GM12878 (cell line): ENCODE measurements at regions not wholly inside any gene's neighbourhood (a gene's known extent, or its start where the extent isn't known, plus 50 kb on each side); places are given as distances from the start of the nearest gene placed in this dataset.

Source experiments
- ATAC-seq: fragments of 200-7000 bp; cut with Tn5 transposase; 3 replicates; pipeline ENCODE4 v1.9.1; 2020; ENCODE audit warnings: mild to moderate bottlenecking, moderate library complexity
- BruUV-seq: library from RNA; stranded (reverse); fragments of 400-500 nt; replicated peaks from 2 replicates; lab custom pipeline; 2021; lab: Mats Ljungman, UMichigan
- CTCF ChIA-PET: fragments of 300-600 bp; sonication (Branson Sonifier 250); formaldehyde crosslinking; extraction: SDS; loops from one replicate; lab custom pipeline; 2021; ENCODE audit warnings: inconsistent platforms; lab: Yijun Ruan, JAX
- POLR2A ChIA-PET: fragments of 350-600 bp; formaldehyde crosslinking; extraction: SDS; loops from one replicate; lab custom pipeline; 2021; ENCODE audit warnings: inconsistent platforms; lab: Charles Lee
- RAD21 ChIA-PET: fragments of 300-600 bp; sonication (Branson Sonifier 250); formaldehyde crosslinking; loops from one replicate; lab custom pipeline; 2023; ENCODE audit warnings: antibody characterized with exemption; ENCODE audit not compliant: unreplicated experiment; lab: Charles Lee
- SMC1A ChIA-PET: fragments of 300-600 bp; sonication (Branson Sonifier 250); formaldehyde crosslinking; loops from one replicate; lab custom pipeline; 2023; ENCODE audit not compliant: unreplicated experiment, uncharacterized antibody; lab: Charles Lee
- DNase-seq: peaks from one replicate; pipeline ENCODE4 v3.0.0-alpha.2; 2011; ENCODE audit warnings: low read depth, low spot score
- FAIRE-seq: peaks from 3 replicates; lab custom pipeline; 2011; peaks lifted over from hg19 to GRCh38; lab: Jason Lieb, UNC
- H2AFZ ChIP-seq: 2 replicates; pipeline ENCODE4 v1.6.0; 2011; ENCODE audit warnings: low read depth, low read length, control low read depth; ENCODE audit not compliant: control insufficient read depth
- H3K27ac ChIP-seq: 2 replicates; pipeline ENCODE4 v1.5.1; 2011; ENCODE audit warnings: control low read depth; ENCODE audit not compliant: control insufficient read depth, insufficient read depth
- H3K27me3 ChIP-seq, 2 experiments: replicated peaks in 1 of 2; 2 replicates each; pipeline versions ENCODE4 v1.6.0 to v1.6.1; 2011; ENCODE audit warnings: low read length in 1 of 2; ENCODE audit not compliant: control insufficient read depth in 2 of 2, insufficient read depth in 2 of 2
- H3K36me3 ChIP-seq, 2 experiments: 2 replicates each; pipeline ENCODE4 v1.5.1; 2011; ENCODE audit warnings: low read length in 1 of 2; ENCODE audit not compliant: control insufficient read depth in 2 of 2, insufficient read depth in 2 of 2
- H3K4me1 ChIP-seq: 2 replicates; pipeline ENCODE4 v1.6.1; 2011; ENCODE audit warnings: mild to moderate bottlenecking, low read length, moderate library complexity, mixed read lengths; ENCODE audit not compliant: control insufficient read depth, insufficient read depth
- H3K4me2 ChIP-seq: 2 replicates; pipeline ENCODE4 v1.6.0; 2011; ENCODE audit warnings: control low read depth; ENCODE audit not compliant: control insufficient read depth, insufficient read depth
- H3K4me3 ChIP-seq: fragments of 200-600 bp; sonication (generic); 2 replicates; pipeline ENCODE4 v1.5.1; 2016
- H3K79me2 ChIP-seq: 2 replicates; pipeline ENCODE4 v1.6.0; 2011; ENCODE audit warnings: low read length; ENCODE audit not compliant: control insufficient read depth, insufficient read depth
- H3K9ac ChIP-seq: 2 replicates; pipeline ENCODE4 v1.8.0; 2011; ENCODE audit warnings: low read length, control low read depth, mixed read lengths; ENCODE audit not compliant: control insufficient read depth, insufficient read depth
- H3K9me3 ChIP-seq: replicated peaks from 3 replicates; pipeline ENCODE4 v1.5.1; 2011; ENCODE audit warnings: mild to moderate bottlenecking, low read length; ENCODE audit not compliant: control insufficient read depth, insufficient read depth
- H4K20me1 ChIP-seq: 2 replicates; pipeline ENCODE4 v1.6.0; 2011; ENCODE audit not compliant: control insufficient read depth, insufficient read depth
- ASH2L ChIP-seq: fragments of 300-600, 200-600 bp; sonication (generic); IDR thresholded peaks from 2 replicates; pipeline ENCODE4 v1.6.1; 2017; ENCODE audit warnings: low read depth, mild to moderate bottlenecking, borderline replicate concordance
- GATAD2B ChIP-seq: fragments of 450-650 bp; conservative IDR thresholded peaks from 2 replicates; pipeline ENCODE4 v1.6.1; 2017; ENCODE audit warnings: low read depth, mild to moderate bottlenecking, moderate library complexity
- HDAC6 ChIP-seq: fragments of 200-600 bp; sonication (generic); IDR thresholded peaks from one replicate; pipeline ENCODE4 v1.8.0; 2017; ENCODE audit warnings: antibody characterized with exemption; ENCODE audit not compliant: unreplicated experiment
- KLF5 ChIP-seq: fragments of 450-650 bp; IDR thresholded peaks from 2 replicates; pipeline ENCODE4 v1.6.1; 2014; ENCODE audit warnings: mild to moderate bottlenecking; ENCODE audit not compliant: partially characterized antibody
- MYC ChIP-seq: IDR thresholded peaks from 2 replicates; pipeline ENCODE4 v1.6.1; 2011; ENCODE audit warnings: mild to moderate bottlenecking, low read length, moderate library complexity, inconsistent platforms; ENCODE audit not compliant: insufficient read depth, insufficient replicate concordance, insufficient read length, severe bottlenecking
- NBN ChIP-seq: fragments of 450-650 bp; IDR thresholded peaks from 2 replicates; pipeline ENCODE4 v1.6.1; 2016
- RUNX3 ChIP-seq: IDR thresholded peaks from 2 replicates; pipeline ENCODE4 v1.6.1; 2012; ENCODE audit warnings: low read length, inconsistent platforms
- SMARCA5 ChIP-seq: fragments of 450-650 bp; IDR thresholded peaks from 2 replicates; pipeline ENCODE4 v1.6.1; 2017; ENCODE audit warnings: mild to moderate bottlenecking
- SUPT20H ChIP-seq: IDR thresholded peaks from 2 replicates; pipeline ENCODE4 v1.6.1; 2011; ENCODE audit warnings: low read depth, mild to moderate bottlenecking, low read length, moderate library complexity, borderline replicate concordance; ENCODE audit not compliant: control insufficient read depth
- TARDBP ChIP-seq: IDR thresholded peaks from 2 replicates; pipeline ENCODE4 v1.6.1; 2016; ENCODE audit warnings: borderline replicate concordance
- TCF3 ChIP-seq: IDR thresholded peaks from 2 replicates; pipeline ENCODE4 v1.6.1; 2012; ENCODE audit warnings: low read depth, mild to moderate bottlenecking, low read length, borderline replicate concordance; ENCODE audit not compliant: insufficient read depth
- WGBS: methylation state at CpG from one replicate; pipeline ENCODE4 v1.1.6; 2016; ENCODE audit warnings: low lambda C conversion rate; ENCODE audit not compliant: insufficient replicate concordance, insufficient coverage; ENCODE audit errors: missing lambda C conversion rate; 5-methylcytosine and 5-hydroxymethylcytosine counted together
- in situ Hi-C: fragments of 300-500 bp; cut with MboI; formaldehyde crosslinking; loops from 9 replicates; pipeline ENCODE4 v1.14.3; 2018; ENCODE audit warnings: mixed read lengths
- intact Hi-C: fragments of 100-400 bp; cut with micrococcal nuclease; formaldehyde crosslinking; loops from one replicate; pipeline ENCODE4 v1.14.2; 2022; ENCODE audit not compliant: unreplicated experiment
- TF ChIP-seq, protein P1 (sequence below): IDR thresholded peaks from 2 replicates; pipeline ENCODE4 v1.6.1; 2011; ENCODE audit warnings: low read depth, low read length, improper control_type of control experiment, borderline replicate concordance
- TF ChIP-seq, protein P2 (sequence below): fragments of 150-350 bp; IDR thresholded peaks from 2 replicates; pipeline ENCODE4 v1.6.1; 2014; ENCODE audit warnings: mild to moderate bottlenecking, low read depth, low read length

DNA sequence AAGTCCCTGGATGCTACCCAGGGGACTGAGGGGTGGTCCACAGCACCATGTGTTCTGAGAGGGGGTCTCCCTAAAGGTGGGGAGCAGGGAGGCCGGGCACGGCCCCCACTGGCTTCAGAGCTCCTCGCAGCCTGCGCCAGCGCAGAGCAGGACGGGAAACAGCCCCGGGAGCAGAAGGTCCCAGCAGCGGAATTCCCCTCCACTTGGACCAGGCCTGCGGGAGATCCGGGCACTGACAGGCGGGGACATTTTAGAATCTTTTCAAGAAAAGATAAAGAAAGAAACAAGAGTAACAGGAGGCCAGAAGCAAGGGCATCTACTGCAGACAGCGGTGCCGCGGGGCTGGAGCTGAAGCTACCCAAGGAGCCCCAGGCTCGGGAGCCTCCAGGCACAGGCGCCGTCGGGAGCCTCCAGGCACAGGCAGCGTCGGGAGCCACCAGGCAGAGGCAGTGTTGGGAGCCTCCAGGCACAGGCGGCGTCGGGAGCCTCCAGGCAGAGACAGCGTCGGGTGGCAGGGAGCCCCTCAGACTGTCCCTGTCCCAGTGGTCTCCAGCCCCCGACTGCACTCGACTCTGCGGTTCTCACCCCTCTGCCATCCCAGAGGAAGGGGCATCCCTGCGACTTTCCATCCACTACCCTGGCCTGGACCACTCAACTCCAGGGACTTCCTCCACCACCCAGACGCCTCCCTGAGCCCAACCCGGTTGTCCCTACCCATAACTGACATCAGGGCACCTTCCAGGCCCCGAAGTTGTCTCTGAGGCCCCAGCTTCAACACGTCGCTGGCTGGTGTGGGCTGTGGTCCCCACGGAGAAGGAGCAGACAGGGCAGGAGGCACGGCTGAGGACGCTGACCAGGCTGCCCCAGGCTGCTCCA lies 211.1 kb downstream of the BRD1 start:
- DNase-seq: no peak
- H4K20me1 ChIP-seq: no peaks in the 10 kb centered on the region
- no peaks in the 10 kb centered on the region; a peak in 1 of 4 replicates for H3K36me3 ChIP-seq
- H3K9ac ChIP-seq: no peak overlapping the region
- H2AFZ ChIP-seq: no peak overlapping the region
- RAD21 ChIA-PET: no interaction called here
- H3K4me3 ChIP-seq: no peak overlapping the region
- no peak for ATAC-seq
- H3K27ac ChIP-seq: no peak overlapping the region
- POLR2A ChIA-PET: no interaction called here
- H3K4me1 ChIP-seq: no peaks in the 10 kb centered on the region
- FAIRE-seq: no peak
- intact Hi-C loops: no loop called here
- CTCF ChIA-PET: no interaction called here
- TF ChIP-seq KLF5 (no peak), HDAC6 (no peak), MYC (no peak), ASH2L (no peak), NBN (no peak), SMARCA5 (no peak), TARDBP (no peak), GATAD2B (no peak), SUPT20H (no peak), TCF3 (no peak), RUNX3 (no peak)
- TF ChIP-seq, protein P1, sequence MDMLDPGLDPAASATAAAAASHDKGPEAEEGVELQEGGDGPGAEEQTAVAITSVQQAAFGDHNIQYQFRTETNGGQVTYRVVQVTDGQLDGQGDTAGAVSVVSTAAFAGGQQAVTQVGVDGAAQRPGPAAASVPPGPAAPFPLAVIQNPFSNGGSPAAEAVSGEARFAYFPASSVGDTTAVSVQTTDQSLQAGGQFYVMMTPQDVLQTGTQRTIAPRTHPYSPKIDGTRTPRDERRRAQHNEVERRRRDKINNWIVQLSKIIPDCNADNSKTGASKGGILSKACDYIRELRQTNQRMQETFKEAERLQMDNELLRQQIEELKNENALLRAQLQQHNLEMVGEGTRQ: no peak
- TF ChIP-seq, protein P2, sequence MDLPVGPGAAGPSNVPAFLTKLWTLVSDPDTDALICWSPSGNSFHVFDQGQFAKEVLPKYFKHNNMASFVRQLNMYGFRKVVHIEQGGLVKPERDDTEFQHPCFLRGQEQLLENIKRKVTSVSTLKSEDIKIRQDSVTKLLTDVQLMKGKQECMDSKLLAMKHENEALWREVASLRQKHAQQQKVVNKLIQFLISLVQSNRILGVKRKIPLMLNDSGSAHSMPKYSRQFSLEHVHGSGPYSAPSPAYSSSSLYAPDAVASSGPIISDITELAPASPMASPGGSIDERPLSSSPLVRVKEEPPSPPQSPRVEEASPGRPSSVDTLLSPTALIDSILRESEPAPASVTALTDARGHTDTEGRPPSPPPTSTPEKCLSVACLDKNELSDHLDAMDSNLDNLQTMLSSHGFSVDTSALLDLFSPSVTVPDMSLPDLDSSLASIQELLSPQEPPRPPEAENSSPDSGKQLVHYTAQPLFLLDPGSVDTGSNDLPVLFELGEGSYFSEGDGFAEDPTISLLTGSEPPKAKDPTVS: no peak
- TF ChIP-seq, all 136 proteins: peak for 0
- Histone ChIP-seq H3K27me3 (no peaks in the 10 kb centered on the region), H3K79me2 (no peaks in the 10 kb centered on the region), H3K4me2 (no peak overlapping the region), H3K9me3 (no peaks in the 10 kb centered on the region; the same call in 2 of the 3 replicates)
- SMC1A ChIA-PET: no interaction called here
- in situ Hi-C loops: no loop called here
- 73% methylated on average over 33 of the region's 37 CpGs for WGBS
- no TSS peak for BruUV-seq
